HG03139 (cell line): ENCODE measurements at regions not wholly inside any gene's neighbourhood (a gene's known extent, or its start where the extent isn't known, plus 50 kb on each side); places are given as distances from the start of the nearest gene placed in this dataset.
"Not testable (repeated sequence)": the region's sequence is repeated elsewhere in the genome, so short reads cannot be mapped to it uniquely, and the experiment has no call there.

Source experiments
- ATAC-seq: cut with Tn5 transposase; IDR thresholded peaks from one replicate; pipeline ENCODE4 v1.9.1; 2021; ENCODE audit not compliant: unreplicated experiment

DNA sequence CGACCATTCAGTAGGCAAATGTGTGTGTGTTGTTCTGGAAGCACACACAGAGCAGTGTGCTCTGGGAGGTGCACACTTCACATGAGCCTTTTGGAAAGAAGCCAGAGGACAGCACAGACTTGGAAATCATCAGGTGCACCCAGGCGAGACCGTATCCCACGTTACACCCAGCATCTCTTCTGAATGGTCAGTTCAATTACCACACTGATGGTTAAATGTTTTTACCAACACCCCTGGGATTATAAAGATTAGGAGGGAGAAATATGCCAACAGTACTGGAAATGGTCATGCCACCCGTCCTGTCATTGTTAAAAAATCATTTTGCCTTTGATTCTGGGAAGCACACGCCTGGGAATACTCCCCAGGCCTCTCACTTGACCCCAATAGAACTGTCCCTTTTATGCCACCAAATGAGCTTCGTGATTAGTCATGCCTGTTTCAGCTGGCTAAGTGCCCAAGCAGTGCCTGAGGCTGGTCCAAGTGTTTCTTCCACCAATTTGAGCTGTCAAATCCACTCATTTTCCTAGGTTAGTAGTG, 183.7 kb downstream of the NRP2 start:
- no peak for ATAC-seq

- ATAC-seq, result no peak
Measured at GRCh38 chr2:205865056-205865455, 182.8 kb downstream of the NRP2 start.

DNA sequence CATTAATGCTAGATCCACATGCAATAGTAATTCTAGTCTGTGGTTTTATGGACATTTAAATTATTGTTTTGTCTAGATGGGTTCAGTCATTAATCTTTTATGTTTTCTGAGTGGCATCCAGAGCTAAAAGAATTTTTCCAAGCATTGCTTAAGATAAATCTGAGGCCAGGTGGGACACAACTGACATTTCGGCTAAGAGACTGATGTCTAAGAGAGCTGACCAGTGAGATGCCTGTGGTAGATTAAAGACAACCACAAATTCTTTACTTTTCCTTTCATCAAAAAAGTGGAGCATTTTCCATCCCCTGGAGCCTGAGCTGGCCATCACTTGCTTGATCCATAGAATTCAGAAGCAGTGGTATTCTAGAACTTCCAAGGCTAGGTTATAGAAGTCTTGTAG, 182.2 kb downstream of the NRP2 start:
- ATAC-seq, result no peak

DNA sequence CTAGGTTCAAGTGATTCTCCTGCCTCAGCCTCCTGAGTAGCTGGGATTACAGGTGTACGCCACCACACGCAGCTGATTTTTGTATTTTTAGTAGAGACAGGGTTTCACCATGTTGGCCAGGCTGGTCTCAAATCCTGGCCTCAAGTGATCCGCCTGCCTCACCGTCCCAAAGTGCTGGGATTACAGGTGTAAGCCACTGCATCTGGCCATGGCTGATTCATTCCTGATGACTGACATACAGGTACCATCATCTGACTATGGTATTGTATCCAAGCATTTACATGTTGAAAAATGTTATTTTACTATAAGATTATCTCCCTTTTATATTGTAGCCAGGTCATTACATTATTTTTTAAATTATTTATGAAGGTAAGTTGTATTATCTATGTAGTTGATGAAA, 180.5 kb downstream of the NRP2 start:
- not testable (repeated sequence) for ATAC-seq

GRCh38 chr2:205860885-205861284, 178.6 kb downstream of the NRP2 start:
- ATAC-seq, result no peak

- no peak for ATAC-seq
Measured at GRCh38 chr2:205860181-205860580, 177.9 kb downstream of the NRP2 start.

- no peak for ATAC-seq
Measured at GRCh38 chr2:205858881-205859441, 176.7 kb downstream of the NRP2 start.

GRCh38 chr2:205858275-205858674, 176.0 kb downstream of the NRP2 start:
- no peak for ATAC-seq

GRCh38 chr2:205857520-205858237, 175.4 kb downstream of the NRP2 start:
- ATAC-seq, result no peak

- no peak for ATAC-seq
Measured at GRCh38 chr2:205852457-205852856, 170.2 kb downstream of the NRP2 start.

GRCh38 chr2:205850611-205851010, 168.3 kb downstream of the NRP2 start:
- ATAC-seq, result no peak

GRCh38 chr2:205850132-205850531, 167.8 kb downstream of the NRP2 start:
- ATAC-seq, result no peak

DNA sequence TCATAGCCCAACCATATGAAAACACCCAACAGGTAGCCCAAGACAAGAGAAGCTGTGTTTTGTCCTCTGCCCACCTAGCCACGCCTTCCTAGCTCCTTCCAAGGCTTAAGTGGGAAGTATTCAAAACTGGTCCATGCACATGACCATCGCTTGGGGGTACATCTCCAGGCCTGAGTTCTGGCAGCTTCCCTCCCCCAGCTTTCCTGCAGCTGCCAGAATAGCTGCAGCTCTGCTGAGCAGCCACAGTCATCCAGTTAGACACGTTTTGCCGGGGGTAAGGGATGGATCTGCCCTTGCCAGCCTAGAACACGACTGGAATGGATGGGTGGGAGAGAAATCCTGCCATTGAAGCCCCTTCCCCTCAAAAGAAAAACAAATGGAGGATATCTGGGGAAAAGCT, 166.8 kb downstream of the NRP2 start:
- no peak for ATAC-seq

DNA sequence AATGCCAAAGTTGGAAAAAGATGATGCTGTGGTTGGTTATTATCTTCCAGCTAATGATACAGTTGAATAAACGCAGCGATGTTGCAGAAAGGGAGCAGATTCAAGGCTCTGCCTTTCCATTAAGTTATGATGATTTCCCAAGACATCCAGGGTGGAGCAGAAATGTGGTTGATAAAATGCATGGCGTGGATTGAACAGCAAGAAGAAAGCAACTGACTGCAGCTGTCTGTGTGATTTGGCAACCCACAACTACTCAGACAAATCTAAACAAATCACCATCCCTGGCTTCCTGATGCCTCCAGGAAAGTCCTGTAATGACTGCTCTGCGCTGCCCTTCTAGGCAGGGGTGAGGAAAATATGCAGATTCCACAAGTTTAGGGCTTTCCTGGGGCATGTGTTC, 166.3 kb downstream of the NRP2 start:
- ATAC-seq, result no peak
